Fibroblast of lung (primary cell): ENCODE measurements at regions not wholly inside any gene's neighbourhood (a gene's known extent, or its start where the extent isn't known, plus 50 kb on each side); places are given as distances from the start of the nearest gene placed in this dataset.

ENCODE experiments used
- DNase-seq, 2 donors: peaks; one replicate each; pipeline versions ENCODE4 v3.0.0 to v3.0.0-alpha.2; 2010; ENCODE audit warnings: low read depth in 2 of 2
- H2AFZ ChIP-seq: 2 replicates; pipeline ENCODE4 v1.5.1; 2012; ENCODE audit warnings: low read length, control low read depth, inconsistent platforms
- H3K27ac ChIP-seq: 2 replicates; pipeline ENCODE4 v1.5.1; 2011; ENCODE audit warnings: low read length, control low read depth; ENCODE audit not compliant: insufficient read depth
- H3K27me3 ChIP-seq: 2 replicates; pipeline ENCODE4 v1.5.1; 2011; ENCODE audit warnings: mild to moderate bottlenecking, low read length; ENCODE audit not compliant: control insufficient read depth, insufficient read depth
- H3K36me3 ChIP-seq: 2 replicates; pipeline ENCODE4 v1.5.1; 2011; ENCODE audit warnings: low read length; ENCODE audit not compliant: control insufficient read depth, insufficient read depth
- H3K4me1 ChIP-seq: 2 replicates; pipeline ENCODE4 v1.5.1; 2011; ENCODE audit warnings: low read length; ENCODE audit not compliant: control insufficient read depth, insufficient read depth; ENCODE audit errors: extremely low read depth
- H3K4me2 ChIP-seq: 2 replicates; pipeline ENCODE4 v1.5.1; 2011; ENCODE audit warnings: low read length, control low read depth; ENCODE audit not compliant: insufficient read depth; ENCODE audit errors: extremely low read depth
- H3K4me3 ChIP-seq, 4 experiments: fragments of 200-600 bp in 1 of 4; sonication (generic) in 1 of 4; replicated peaks in 1 of 4; 2 replicates each; pipeline ENCODE4 v1.5.1; 2011 to 2016; ENCODE audit warnings: low read length in 4 of 4, low read depth in 3 of 4, mild to moderate bottlenecking in 3 of 4, control low read depth in 2 of 4, inconsistent platforms in 1 of 4, mixed read lengths in 1 of 4; ENCODE audit not compliant: insufficient read depth in 1 of 4; ENCODE audit errors: control extremely low read depth in 1 of 4
- H3K79me2 ChIP-seq: 2 replicates; pipeline ENCODE4 v1.5.1; 2012; ENCODE audit warnings: mild to moderate bottlenecking, low read length, inconsistent platforms; ENCODE audit not compliant: control insufficient read depth, insufficient read depth
- H3K9ac ChIP-seq: 2 replicates; pipeline ENCODE4 v1.5.1; 2011; ENCODE audit warnings: mild to moderate bottlenecking, low read length, control low read depth; ENCODE audit not compliant: insufficient read depth
- H3K9me3 ChIP-seq: 2 replicates; pipeline ENCODE4 v1.5.1; 2012; ENCODE audit warnings: low read depth, low read length; ENCODE audit not compliant: control insufficient read depth, insufficient read depth
- H4K20me1 ChIP-seq: 2 replicates; pipeline ENCODE4 v1.5.1; 2011; ENCODE audit warnings: low read length; ENCODE audit not compliant: control insufficient read depth, insufficient read depth; ENCODE audit errors: extremely low read depth
- CTCF ChIP-seq, 2 donors: IDR thresholded peaks in 1 of 2; conservative IDR thresholded peaks in 1 of 2; 1 replicate in 1 of 2; 2 replicates in 1 of 2; pipeline ENCODE4 v1.5.1; 2011 to 2012; ENCODE audit warnings: low read length in 2 of 2, control low read depth in 1 of 2, inconsistent platforms in 1 of 2, low read depth in 1 of 2, mild to moderate bottlenecking in 1 of 2
- EZH2 ChIP-seq: IDR thresholded peaks from 2 replicates; pipeline ENCODE4 v1.5.1; 2012; ENCODE audit warnings: low read length, control low read depth, mild to moderate bottlenecking; ENCODE audit errors: missing control alignments

DNA sequence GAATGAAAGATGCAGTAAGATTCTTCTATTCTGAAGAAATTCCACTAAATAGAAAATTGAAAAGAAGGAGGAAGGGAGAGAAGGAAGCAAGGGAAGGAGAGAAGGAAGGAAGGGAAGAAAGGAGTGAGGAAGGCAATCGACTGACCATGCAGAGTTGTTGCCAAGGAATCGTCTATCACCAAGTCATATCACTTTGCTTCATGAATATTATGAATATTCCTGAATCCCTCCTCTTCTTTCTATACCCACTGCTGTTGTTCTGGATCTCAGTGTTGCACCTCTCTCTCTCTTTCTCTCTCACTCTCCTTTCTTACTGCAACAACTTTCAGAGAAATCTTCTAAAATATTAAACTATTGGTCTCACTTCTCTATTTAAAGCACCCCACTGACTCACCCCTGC, 222.4 kb downstream of the IPO8 start:
- Histone ChIP-seq H4K20me1 (no peaks in the 10 kb centered on the region), H3K27me3 (no peaks in the 10 kb centered on the region), H3K9me3 (no peaks in the 10 kb centered on the region), H3K4me1 (no peaks in the 10 kb centered on the region), H3K79me2 (no peaks in the 10 kb centered on the region), H3K4me3 (no peak overlapping the region), H3K9ac (no peak overlapping the region), H3K36me3 (no peaks in the 10 kb centered on the region), H2AFZ (no peak overlapping the region), H3K27ac (no peak overlapping the region), H3K4me2 (no peak overlapping the region)
- TF ChIP-seq CTCF (conservative IDR thresholded peaks at IDR 0.05 in 1 of 2, IDR thresholded peaks at IDR 0.05 in 1 of 2; ENCODE audit: low read depth in 1 of 2, low read length in 2 of 2): no peak
- no peak for TF ChIP-seq EZH2
- no peak for DNase-seq

DNA sequence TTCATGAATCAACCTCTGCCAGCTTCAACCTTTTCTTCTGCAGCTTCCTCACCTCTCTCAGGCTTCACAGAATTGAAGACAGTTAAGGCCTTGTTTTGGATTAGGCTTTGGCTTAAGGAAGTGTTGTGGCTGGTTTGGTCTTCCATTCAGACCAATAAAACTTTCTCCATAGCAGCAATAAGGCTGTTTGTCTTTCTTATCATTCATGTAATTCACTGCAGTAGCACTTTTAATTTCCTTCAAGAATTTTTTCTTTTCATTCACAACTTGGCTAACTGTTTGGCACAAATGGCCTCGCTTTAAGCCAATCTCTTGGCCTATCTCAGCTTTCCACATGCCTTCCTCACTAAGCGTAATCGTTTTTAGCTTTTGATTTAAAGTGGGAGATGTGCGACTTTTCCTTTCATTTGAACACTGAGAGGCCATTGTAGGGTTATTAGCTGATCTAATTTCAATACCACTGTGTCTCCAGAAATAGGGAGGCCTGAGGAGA, 229.5 kb downstream of the IPO8 start:
- no peaks in the 10 kb centered on the region for H3K4me1 ChIP-seq
- TF ChIP-seq EZH2: no peak
- no peak for TF ChIP-seq CTCF (conservative IDR thresholded peaks at IDR 0.05 in 1 of 2, IDR thresholded peaks at IDR 0.05 in 1 of 2; ENCODE audit: low read depth in 1 of 2, low read length in 2 of 2)
- H3K36me3 ChIP-seq: no peaks in the 10 kb centered on the region
- no peak overlapping the region for H2AFZ ChIP-seq
- H3K27me3 ChIP-seq: no peaks in the 10 kb centered on the region
- no peaks in the 10 kb centered on the region for H3K79me2 ChIP-seq
- no peak overlapping the region for H3K4me3 ChIP-seq
- DNase-seq: no peak
- H4K20me1 ChIP-seq: no peaks in the 10 kb centered on the region
- H3K27ac ChIP-seq: no peak overlapping the region
- H3K9me3 ChIP-seq: no peaks in the 10 kb centered on the region
- H3K9ac ChIP-seq: no peak overlapping the region
- no peak overlapping the region for H3K4me2 ChIP-seq

DNA sequence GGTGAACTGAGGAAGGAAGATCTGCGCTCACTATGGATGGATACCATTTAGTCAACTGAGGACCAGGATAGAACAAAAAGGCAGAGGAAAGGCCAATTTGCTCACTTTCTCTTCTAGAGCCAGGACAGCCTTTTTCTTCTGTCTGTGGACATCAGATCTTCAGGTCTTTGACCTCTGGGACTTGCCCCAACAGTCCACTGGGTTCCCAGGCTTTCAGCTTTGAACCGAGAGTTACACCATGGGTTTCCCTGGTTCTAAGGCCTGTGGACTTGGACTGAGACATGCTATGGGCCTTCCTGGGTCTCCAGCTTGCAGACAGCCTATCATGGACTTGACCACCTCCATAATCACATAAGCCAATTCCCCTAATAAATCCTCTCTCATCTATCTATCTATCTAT, 232.0 kb downstream of the IPO8 start:
- DNase-seq: no peak
- TF ChIP-seq CTCF (conservative IDR thresholded peaks at IDR 0.05 in 1 of 2, IDR thresholded peaks at IDR 0.05 in 1 of 2; ENCODE audit: low read depth in 1 of 2, low read length in 2 of 2) (no peak), EZH2 (no peak)
- H3K27ac ChIP-seq: no peak overlapping the region
- no peaks in the 10 kb centered on the region for H3K36me3 ChIP-seq
- no peaks in the 10 kb centered on the region for H4K20me1 ChIP-seq
- H3K4me2 ChIP-seq: no peak overlapping the region
- no peak overlapping the region for H2AFZ ChIP-seq
- H3K4me1 ChIP-seq: no peaks in the 10 kb centered on the region
- H3K9ac ChIP-seq: no peak overlapping the region
- no peaks in the 10 kb centered on the region for H3K27me3 ChIP-seq
- no peak overlapping the region for H3K4me3 ChIP-seq
- H3K79me2 ChIP-seq: no peaks in the 10 kb centered on the region
- H3K9me3 ChIP-seq: no peaks in the 10 kb centered on the region
